GM13977 (cell line): ENCODE measurements at regions not wholly inside any gene's neighbourhood (a gene's known extent, or its start where the extent isn't known, plus 50 kb on each side); places are given as distances from the start of the nearest gene placed in this dataset.
A peak's percentile ranks its signal among the peaks of the same experiment; 100 is the strongest.

ENCODE experiments used
- DNase-seq: peaks from one replicate; pipeline ENCODE4 v3.0.0; 2012; ENCODE audit warnings: low spot score
- in situ Hi-C: fragments of 300-500 bp; cut with MboI; formaldehyde crosslinking; loops from one replicate; pipeline ENCODE4 v1.12.0; 2022; ENCODE audit warnings: low sequenced_read_pairs, low pct_unique_long_range_greater_than_20kb, mixed read lengths, inconsistent platforms; ENCODE audit not compliant: unreplicated experiment
- TF ChIP-seq, protein P1 (sequence below): IDR thresholded peaks from 2 replicates; pipeline ENCODE4 v1.5.1; 2012; ENCODE audit warnings: mild to moderate bottlenecking, control low read depth; ENCODE audit not compliant: insufficient read depth; ENCODE audit errors: extremely low read depth, missing control alignments

DNA sequence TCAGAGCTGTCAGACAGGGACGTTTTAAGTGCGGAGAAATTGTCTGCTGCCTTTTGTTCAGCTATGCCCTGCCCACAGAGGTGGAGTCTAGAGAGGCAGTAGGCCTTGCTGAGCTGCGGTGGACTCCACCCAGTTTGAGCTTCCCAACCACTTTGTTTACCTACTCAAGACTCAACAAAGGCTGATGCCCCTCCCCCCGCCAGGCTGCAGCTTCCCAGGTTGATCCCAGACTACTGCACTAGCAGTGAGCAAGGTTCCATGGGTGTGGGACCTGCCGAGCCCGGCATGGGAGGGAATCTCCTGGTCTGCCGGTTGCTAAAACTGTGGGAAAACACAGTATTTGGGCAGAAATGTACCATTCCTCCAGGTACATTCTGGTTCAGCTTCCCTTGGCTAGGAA is 282.1 kb downstream of the VGLL3 start:
- in situ Hi-C loops, result no loop called here
- TF ChIP-seq, protein P1, sequence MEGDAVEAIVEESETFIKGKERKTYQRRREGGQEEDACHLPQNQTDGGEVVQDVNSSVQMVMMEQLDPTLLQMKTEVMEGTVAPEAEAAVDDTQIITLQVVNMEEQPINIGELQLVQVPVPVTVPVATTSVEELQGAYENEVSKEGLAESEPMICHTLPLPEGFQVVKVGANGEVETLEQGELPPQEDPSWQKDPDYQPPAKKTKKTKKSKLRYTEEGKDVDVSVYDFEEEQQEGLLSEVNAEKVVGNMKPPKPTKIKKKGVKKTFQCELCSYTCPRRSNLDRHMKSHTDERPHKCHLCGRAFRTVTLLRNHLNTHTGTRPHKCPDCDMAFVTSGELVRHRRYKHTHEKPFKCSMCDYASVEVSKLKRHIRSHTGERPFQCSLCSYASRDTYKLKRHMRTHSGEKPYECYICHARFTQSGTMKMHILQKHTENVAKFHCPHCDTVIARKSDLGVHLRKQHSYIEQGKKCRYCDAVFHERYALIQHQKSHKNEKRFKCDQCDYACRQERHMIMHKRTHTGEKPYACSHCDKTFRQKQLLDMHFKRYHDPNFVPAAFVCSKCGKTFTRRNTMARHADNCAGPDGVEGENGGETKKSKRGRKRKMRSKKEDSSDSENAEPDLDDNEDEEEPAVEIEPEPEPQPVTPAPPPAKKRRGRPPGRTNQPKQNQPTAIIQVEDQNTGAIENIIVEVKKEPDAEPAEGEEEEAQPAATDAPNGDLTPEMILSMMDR, result no peak
- DNase-seq, result no peak

DNA sequence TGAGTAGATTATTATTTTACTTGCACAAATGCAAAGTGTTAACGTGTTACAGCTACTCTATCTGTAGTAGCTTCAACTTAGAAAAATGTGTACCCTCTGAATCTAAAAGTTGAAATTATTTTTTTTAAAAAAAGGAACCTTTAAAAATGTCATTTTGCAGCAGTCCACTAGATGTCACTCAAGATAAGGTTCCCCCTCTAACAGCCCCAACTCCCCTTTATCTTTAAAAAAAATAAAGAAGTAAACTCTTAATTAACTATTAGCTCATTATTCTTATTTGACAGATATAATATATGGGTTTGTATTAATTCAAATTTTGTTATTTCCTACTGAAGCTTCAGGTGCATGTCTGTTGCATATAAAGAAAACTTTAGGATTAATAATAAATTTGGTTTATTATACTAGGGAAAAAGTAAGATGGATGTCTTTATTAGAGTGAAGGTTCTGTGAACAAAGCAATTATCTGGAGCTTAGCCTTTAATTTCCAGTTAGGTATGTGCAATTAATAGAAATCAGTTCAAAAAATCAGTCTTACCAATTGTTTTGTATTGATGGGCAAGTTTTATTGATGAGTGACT is 288.5 kb downstream of the VGLL3 start:
- TF ChIP-seq, protein P1, result peak; percentile 51

DNA sequence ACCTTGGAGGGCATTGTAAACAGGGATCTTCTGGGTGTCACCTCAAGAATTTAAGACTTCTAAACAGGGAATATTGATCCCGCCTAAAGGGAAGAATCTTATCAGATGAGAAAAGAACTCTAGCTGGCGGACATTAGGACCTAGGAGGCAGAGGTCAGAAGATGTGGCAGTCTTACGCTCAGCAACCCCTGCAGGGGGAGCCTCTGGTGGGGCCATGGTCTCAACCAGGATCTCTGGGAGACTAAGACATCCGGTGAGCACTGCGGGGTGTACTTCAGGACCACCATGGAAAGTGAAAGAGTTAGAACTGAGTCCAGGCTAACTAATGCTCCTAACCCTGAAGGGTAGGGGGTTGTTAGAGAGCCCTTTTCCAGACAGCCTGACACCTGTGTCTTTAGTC is 295.2 kb downstream of the VGLL3 start:
- TF ChIP-seq, protein P1, result no peak
- in situ Hi-C loops, result no loop called here
- DNase-seq, result no peak

More for the DNA sequence above, 288.5 kb downstream of the VGLL3 start:
- in situ Hi-C loops, result no loop called here
- peak; percentile 10 for DNase-seq

DNA sequence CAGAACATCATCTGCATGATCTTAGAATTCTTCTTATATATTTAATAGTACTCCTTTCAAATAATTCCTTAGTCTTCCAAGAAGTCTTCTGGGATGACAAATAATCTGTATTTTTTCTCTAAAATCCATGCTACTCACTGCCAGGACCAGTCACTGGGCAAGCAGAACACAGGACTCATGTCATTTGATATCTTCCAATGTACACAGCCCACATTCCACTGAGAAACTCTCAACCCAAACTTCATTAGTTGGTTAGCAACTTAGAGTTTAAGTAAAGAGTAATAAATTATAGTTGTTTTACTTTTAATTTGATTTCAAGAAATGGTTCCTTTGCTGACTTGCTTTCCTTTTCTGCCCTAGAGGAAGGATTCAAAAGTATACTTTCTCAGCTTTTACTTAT is 317.0 kb downstream of the VGLL3 start:
- TF ChIP-seq, protein P1, result no peak
- in situ Hi-C loops, result no loop called here
- no peak for DNase-seq

DNA sequence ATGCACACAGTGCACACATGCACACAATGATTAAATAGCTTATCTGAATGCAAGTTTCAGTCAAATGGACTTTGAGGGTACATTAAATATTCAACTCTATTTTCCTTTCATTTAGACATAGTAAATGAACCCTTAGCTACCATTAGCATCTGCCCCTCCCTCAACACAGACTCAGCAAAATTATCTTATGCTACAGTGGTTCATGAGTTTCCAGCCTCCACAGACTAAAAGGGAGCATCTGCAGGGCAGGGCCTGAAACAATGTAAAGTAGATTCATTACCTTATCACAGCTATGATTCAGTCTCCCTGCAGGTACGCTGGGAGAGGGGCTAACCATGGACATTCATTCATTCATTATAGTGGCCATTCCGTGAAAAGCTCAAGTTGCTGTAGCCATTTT is 329.1 kb downstream of the VGLL3 start:
- in situ Hi-C loops, result no loop called here
- DNase-seq, result no peak
- TF ChIP-seq, protein P1, result no peak

DNA sequence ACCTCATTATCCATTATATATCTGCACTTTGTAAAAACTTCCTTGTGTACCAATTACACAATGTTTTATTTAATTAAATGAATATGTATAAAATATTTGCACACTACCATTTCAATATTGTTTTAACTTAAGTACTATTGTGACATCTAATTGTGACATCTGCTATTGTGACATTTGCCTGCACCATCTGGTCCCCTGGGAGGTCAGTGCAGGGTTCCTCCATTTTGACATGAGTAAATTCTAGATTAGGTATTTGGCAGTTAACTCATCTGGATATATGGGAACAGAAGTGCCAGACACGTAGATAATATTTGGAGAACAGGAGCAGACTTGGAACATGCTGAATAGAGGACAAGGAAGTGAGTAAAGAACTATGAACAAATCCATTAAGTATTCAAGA is 332.1 kb downstream of the VGLL3 start:
- in situ Hi-C loops, result no loop called here
- DNase-seq, result no peak
- TF ChIP-seq, protein P1, result no peak
